ENCODE measurements at regions not wholly inside any gene's neighbourhood (a gene's known extent, or its start where the extent isn't known, plus 50 kb on each side); places are given as distances from the start of the nearest gene placed in this dataset.
"Not testable (repeated sequence)": the region's sequence is repeated elsewhere in the genome, so short reads cannot be mapped to it uniquely, and the experiment has no call there.

- not testable (repeated sequence) for H3K27ac Mint-ChIP-seq (ENCODE audit: unreplicated experiment); H3K4me3 Mint-ChIP-seq; DNase-seq (ENCODE audit: low read depth, low spot score); H3K4me1 Mint-ChIP-seq; H3K36me3 Mint-ChIP-seq (ENCODE audit: low read depth); H3K27me3 Mint-ChIP-seq (ENCODE audit: low read depth); H3K9me3 Mint-ChIP-seq
Observed at GRCh38 chr2:90295036-90295750, 1603.7 kb downstream of the RPIA start.

DNA sequence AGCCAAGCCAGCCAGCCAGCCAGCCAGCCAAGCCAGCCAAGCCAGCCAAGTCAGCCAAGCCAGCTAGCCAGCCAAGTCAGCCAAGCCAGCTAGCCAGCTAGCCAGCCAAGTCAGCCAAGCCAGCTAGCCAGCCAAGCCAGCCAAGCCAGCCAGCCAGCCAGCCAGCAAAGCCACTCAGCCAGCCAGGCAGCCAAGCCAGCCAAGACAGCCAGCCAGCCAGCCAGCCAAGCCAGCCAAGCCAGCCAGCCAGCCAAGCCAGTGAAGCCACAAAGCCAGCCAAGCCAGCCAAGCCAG lies 1605.0 kb downstream of the RPIA start:
- not testable (repeated sequence) for H3K27me3 Mint-ChIP-seq (ENCODE audit: low read depth); H3K9me3 Mint-ChIP-seq; H3K4me3 Mint-ChIP-seq; DNase-seq (ENCODE audit: low read depth, low spot score); H3K27ac Mint-ChIP-seq (ENCODE audit: unreplicated experiment); H3K4me1 Mint-ChIP-seq; H3K36me3 Mint-ChIP-seq (ENCODE audit: low read depth)

DNA sequence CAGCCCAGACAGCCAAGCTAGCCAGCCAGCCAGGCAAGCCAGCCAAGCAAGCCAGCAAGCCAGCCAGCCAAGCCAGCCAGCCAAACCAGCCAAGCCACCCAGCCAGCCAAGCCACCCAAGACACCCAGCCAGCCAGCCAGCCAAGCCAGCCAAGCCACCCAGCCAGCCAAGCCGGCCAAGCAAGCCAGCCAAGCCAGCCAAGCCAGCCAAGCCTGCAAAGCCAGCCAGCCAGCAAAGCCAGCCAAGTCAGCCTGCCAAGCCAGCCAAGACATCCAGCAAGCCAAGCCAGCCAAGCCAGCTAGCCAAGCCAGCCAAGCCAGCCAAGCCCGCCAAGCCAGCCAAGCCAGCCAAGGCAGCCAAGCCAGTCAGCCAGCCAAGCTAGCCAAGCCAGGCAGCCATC lies 1606.2 kb downstream of the RPIA start:
- H3K27me3 Mint-ChIP-seq (ENCODE audit: low read depth); DNase-seq (ENCODE audit: low read depth, low spot score); H3K4me3 Mint-ChIP-seq; H3K36me3 Mint-ChIP-seq (ENCODE audit: low read depth); H3K4me1 Mint-ChIP-seq; H3K9me3 Mint-ChIP-seq; H3K27ac Mint-ChIP-seq (ENCODE audit: unreplicated experiment): not testable (repeated sequence)

DNA sequence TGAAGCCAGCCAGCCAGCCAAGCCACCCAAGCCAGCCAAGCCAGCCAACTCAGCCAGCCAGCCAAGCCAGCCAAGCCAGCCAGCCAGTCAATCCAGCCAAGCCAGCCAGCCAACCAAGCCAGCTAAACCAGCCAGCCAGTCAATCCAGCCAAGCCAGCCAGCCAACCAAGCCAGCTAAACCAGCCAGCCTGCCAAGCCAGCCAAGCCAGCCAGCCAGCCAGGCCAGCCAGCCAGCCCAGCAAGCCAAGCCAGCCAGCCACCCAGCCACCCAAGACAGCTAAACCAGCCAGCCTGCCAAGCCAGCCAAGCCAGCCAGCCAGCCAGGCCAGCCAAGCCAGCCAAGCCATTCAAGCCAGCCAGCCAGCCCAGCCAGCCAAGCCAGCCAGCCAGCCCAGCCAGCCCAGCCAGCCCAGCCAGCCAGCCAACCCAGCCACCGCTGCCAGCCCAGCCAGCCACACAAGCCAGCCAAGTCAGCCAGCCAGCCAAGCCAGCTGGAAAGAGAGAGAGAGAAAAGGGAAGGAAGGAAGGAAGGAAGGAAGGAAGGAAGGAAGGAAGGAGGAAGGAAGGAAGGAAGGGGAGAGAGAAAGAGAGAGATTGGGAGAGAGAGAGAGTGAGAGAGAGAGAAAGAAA lies 1606.8 kb downstream of the RPIA start:
- H3K4me1 Mint-ChIP-seq; H3K4me3 Mint-ChIP-seq; DNase-seq (ENCODE audit: low read depth, low spot score); H3K36me3 Mint-ChIP-seq (ENCODE audit: low read depth); H3K9me3 Mint-ChIP-seq; H3K27ac Mint-ChIP-seq (ENCODE audit: unreplicated experiment); H3K27me3 Mint-ChIP-seq (ENCODE audit: low read depth): not testable (repeated sequence)

GRCh38 chr2:90298983-90299382 lies 1607.5 kb downstream of the RPIA start:
- not testable (repeated sequence) for H3K36me3 Mint-ChIP-seq (ENCODE audit: low read depth); H3K4me1 Mint-ChIP-seq; DNase-seq (ENCODE audit: low read depth, low spot score); H3K4me3 Mint-ChIP-seq; H3K9me3 Mint-ChIP-seq; H3K27me3 Mint-ChIP-seq (ENCODE audit: low read depth); H3K27ac Mint-ChIP-seq (ENCODE audit: unreplicated experiment)

- H3K4me3 Mint-ChIP-seq; H3K36me3 Mint-ChIP-seq (ENCODE audit: low read depth); H3K4me1 Mint-ChIP-seq; H3K9me3 Mint-ChIP-seq; H3K27me3 Mint-ChIP-seq (ENCODE audit: low read depth); DNase-seq (ENCODE audit: low read depth, low spot score); H3K27ac Mint-ChIP-seq (ENCODE audit: unreplicated experiment): not testable (repeated sequence)
Observed at GRCh38 chr2:90322982-90323381, 1631.5 kb downstream of the RPIA start.

DNA sequence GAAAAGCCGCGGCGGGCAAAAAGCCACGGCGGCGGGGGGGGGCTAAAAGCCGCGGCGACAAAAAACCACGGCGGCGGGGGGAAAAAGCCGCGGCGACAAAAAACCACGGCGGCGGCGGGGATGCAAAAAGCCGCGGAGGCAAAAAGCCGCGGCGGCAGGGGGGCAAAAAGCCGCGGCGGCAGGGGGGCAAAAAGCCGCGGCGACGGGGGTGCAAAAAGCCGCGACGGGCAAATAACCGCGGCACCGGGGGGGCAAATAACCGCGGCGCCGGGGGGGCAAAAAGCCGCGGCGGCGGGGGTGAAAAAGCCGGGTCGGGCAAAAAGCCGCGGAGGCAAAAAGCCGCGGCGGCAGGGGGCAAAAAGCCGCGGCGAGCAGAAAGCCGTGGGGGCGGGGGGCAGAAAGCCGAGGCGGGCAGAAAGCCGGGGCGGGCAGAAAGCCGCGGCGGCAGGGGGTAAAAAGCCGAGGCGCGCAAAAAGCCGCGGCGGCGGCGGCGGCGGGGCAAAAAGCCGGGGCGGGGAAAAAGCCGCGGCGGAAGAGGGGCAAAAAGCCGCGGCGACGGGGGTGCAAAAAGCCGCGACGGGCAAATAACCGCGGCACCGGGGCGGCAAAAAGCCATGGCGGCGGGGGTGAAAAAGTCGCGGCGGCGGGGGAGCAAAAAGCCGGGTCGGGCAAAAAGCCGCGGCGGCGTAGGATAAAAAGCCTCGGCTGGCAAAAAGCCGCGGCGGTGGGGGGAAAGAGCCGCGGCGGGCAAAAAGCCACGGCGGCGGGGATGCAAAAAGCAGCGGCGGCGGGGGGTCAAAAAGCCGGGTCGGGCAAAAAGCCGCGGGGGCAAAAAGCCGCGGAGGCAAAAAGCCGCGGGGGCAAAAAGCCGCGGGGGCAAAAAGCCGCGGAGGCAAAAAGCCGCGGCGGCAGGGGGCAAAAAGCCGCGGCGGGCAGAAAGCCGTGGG lies 1632.4 kb downstream of the RPIA start:
- not testable (repeated sequence) for DNase-seq (ENCODE audit: low read depth, low spot score); H3K9me3 Mint-ChIP-seq; H3K27me3 Mint-ChIP-seq (ENCODE audit: low read depth); H3K4me1 Mint-ChIP-seq; H3K36me3 Mint-ChIP-seq (ENCODE audit: low read depth); H3K27ac Mint-ChIP-seq (ENCODE audit: unreplicated experiment); H3K4me3 Mint-ChIP-seq

DNA sequence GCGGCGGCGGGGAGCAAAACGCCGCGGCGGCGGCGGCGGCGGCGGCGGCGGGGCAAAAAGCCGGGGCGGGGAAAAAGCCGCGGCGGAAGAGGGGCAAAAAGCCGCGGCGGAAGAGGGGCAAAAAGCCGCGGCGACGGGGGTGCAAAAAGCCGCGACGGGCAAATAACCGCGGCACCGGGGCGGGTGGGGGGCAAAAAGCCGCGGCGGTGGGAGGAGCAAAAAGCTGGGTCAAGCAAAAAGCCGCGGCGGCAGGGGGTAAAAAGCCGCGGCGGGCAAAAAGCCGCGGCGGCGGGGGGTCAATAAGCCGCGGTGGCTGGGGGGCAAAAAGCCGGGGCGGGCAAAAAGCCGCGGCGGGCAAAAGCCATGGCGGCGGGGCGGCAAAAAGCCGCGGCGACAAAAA lies 1633.2 kb downstream of the RPIA start:
- not testable (repeated sequence) for H3K27ac Mint-ChIP-seq (ENCODE audit: unreplicated experiment); H3K9me3 Mint-ChIP-seq; H3K27me3 Mint-ChIP-seq (ENCODE audit: low read depth); H3K4me1 Mint-ChIP-seq; DNase-seq (ENCODE audit: low read depth, low spot score); H3K36me3 Mint-ChIP-seq (ENCODE audit: low read depth); H3K4me3 Mint-ChIP-seq

DNA sequence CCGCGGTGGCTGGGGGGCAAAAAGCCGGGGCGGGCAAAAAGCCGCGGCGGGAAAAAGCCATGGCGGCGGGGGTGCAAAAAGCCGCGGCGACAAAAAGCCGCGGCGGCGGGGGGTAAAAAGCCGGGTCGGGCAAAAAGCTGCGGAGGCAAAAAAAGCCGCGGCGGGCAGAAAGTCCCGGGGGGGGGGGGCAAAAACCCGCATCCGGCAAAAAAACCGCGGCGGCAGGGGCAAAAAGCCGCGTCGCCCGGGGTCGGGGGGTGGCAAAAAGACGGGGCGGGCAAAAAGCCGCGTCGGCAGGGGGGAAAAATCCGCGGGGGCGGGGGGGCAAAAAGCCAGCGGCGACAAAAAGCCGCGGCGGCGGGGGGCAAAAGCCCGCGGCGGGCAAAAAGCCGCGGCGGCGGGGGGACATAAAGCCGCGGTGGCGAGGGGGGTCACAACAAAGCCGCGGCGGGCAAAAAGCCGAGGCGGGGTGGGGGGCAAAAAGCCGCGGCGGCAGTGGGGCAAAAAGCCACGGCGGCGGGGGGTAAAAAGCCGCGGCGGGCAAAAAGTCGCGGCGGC lies 1634.4 kb downstream of the RPIA start:
- not testable (repeated sequence) for H3K4me1 Mint-ChIP-seq; H3K27ac Mint-ChIP-seq (ENCODE audit: unreplicated experiment); H3K4me3 Mint-ChIP-seq; H3K36me3 Mint-ChIP-seq (ENCODE audit: low read depth); H3K9me3 Mint-ChIP-seq; H3K27me3 Mint-ChIP-seq (ENCODE audit: low read depth); DNase-seq (ENCODE audit: low read depth, low spot score)

DNA sequence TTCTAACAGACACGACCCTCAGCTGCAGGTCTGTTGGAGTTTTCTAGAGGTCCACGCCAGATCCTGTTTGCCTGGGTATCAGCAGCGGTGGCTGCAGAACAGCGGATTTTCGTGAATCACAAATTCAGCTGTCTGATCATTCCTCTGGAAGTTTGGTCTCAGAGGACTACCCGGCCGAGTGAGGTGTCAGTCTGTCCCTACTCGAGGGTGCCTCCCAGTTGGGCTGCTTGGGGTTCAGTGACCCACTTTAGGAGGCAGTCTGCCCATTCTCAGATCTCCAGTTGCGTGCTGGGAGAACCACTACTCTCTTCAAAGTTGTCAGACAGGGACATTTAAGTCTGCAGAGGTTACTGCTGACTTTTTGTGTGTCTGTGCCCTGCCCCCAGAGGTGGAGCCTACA lies 1664.1 kb downstream of the RPIA start:
- H3K4me1 Mint-ChIP-seq; H3K4me3 Mint-ChIP-seq; H3K36me3 Mint-ChIP-seq (ENCODE audit: low read depth); H3K27ac Mint-ChIP-seq (ENCODE audit: unreplicated experiment); H3K9me3 Mint-ChIP-seq; H3K27me3 Mint-ChIP-seq (ENCODE audit: low read depth); DNase-seq (ENCODE audit: low read depth, low spot score): not testable (repeated sequence)

DNA sequence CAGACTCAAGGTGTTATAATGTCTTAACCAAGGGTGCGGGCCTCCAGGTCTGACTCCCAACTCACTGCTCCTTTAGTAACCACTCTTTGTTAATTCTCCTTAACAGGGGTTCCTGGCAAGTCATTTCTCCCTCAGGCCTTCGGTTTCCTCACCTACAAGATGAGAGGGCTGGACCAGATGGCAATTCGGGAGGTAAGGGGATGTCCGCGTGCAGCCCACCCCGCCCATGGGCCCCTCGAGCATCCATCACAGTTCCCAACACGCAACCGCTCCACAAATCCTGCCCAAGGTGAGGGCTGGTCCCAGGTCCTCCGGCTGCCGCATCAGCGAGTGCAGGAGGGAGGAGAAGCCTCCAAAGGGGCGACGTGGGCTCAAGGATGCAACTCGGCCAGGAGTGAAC lies 1667.9 kb downstream of the RPIA start:
- not testable (repeated sequence) for H3K27me3 Mint-ChIP-seq (ENCODE audit: low read depth); H3K36me3 Mint-ChIP-seq (ENCODE audit: low read depth); DNase-seq (ENCODE audit: low read depth, low spot score); H3K4me3 Mint-ChIP-seq; H3K9me3 Mint-ChIP-seq; H3K4me1 Mint-ChIP-seq; H3K27ac Mint-ChIP-seq (ENCODE audit: unreplicated experiment)

- not testable (repeated sequence) for H3K27me3 Mint-ChIP-seq (ENCODE audit: low read depth); H3K4me3 Mint-ChIP-seq; H3K36me3 Mint-ChIP-seq (ENCODE audit: low read depth); H3K9me3 Mint-ChIP-seq; H3K4me1 Mint-ChIP-seq; H3K27ac Mint-ChIP-seq (ENCODE audit: unreplicated experiment); DNase-seq (ENCODE audit: low read depth, low spot score)
Observed at GRCh38 chr2:90359887-90360730, 1668.6 kb downstream of the RPIA start.

DNA sequence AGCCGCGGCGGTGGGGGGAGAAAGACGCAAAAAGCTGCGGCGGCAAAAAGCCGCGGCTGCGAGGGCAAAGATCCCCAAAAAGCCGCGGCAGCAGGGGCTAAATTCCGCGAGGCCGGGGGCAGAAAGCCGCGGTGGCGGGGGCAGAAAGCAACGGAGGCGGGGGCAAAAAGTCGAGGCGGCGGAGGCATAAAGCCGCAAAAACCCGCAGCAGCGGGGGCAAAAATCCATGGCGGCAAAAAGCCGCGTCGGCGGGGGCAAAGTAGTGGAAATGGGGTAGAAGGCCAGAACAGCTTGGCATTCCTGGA lies 1669.2 kb downstream of the RPIA start:
- not testable (repeated sequence) for H3K27me3 Mint-ChIP-seq (ENCODE audit: low read depth); H3K27ac Mint-ChIP-seq (ENCODE audit: unreplicated experiment)

More for the DNA sequence above, 1669.2 kb downstream of the RPIA start:
- H3K9me3 Mint-ChIP-seq; DNase-seq (ENCODE audit: low read depth, low spot score); H3K4me1 Mint-ChIP-seq; H3K4me3 Mint-ChIP-seq; H3K36me3 Mint-ChIP-seq (ENCODE audit: low read depth): not testable (repeated sequence)

All from neural crest cell (in vitro differentiated cells).